T-helper 2 cell treated with Interferon-gamma antibody and Interleukin-4, amounts not matched to agents 5 μg/mL and 100 μg/mL, for 36 hours (primary cell): ENCODE measurements at regions not wholly inside any gene's neighbourhood (a gene's known extent, or its start where the extent isn't known, plus 50 kb on each side); places are given as distances from the start of the nearest gene placed in this dataset.
A peak's percentile ranks its signal among the peaks of the same experiment; 100 is the strongest.

Experiments used
- DNase-seq: peaks from one replicate; pipeline ENCODE4 v3.0.0; 2021; ENCODE audit warnings: low spot score
- H3K27ac Mint-ChIP-seq: one replicate; pipeline ENCODE4 v1.8.0; 2021; ENCODE audit warnings: mild to moderate bottlenecking, mixed read lengths
- H3K27me3 Mint-ChIP-seq: one replicate; pipeline ENCODE4 v1.8.0; 2021; ENCODE audit warnings: low read depth, mixed read lengths
- H3K36me3 Mint-ChIP-seq: one replicate; pipeline ENCODE4 v1.8.0; 2021; ENCODE audit warnings: low read depth, mixed read lengths
- H3K4me1 Mint-ChIP-seq: one replicate; pipeline ENCODE4 v1.8.0; 2021; ENCODE audit warnings: low read depth, mixed read lengths
- H3K4me3 Mint-ChIP-seq: one replicate; pipeline ENCODE4 v1.8.0; 2022; ENCODE audit warnings: mild to moderate bottlenecking, moderate library complexity, mixed read lengths
- H3K9me3 Mint-ChIP-seq: one replicate; pipeline ENCODE4 v1.8.0; 2021; ENCODE audit warnings: mixed read lengths

GRCh38 chr2:8149985-8150539 lies 531.8 kb upstream of the ID2 start:
- Mint-ChIP-seq H3K4me3 (no peak overlapping the region), H3K27me3 (no peaks in the 10 kb centered on the region), H3K9me3 (peaks cover 3% of the 10 kb centered on the region), H3K4me1 (peaks cover 22% of the 10 kb centered on the region), H3K36me3 (peaks cover 2% of the 10 kb centered on the region), H3K27ac (no peak overlapping the region)
- no peak for DNase-seq

GRCh38 chr2:8151888-8152287 lies 530.0 kb upstream of the ID2 start:
- DNase-seq, result no peak
- H3K27me3 Mint-ChIP-seq, result no peaks in the 10 kb centered on the region
- peaks cover 26% of the 10 kb centered on the region for H3K4me1 Mint-ChIP-seq
- no peak overlapping the region for H3K4me3 Mint-ChIP-seq
- no peak overlapping the region for H3K27ac Mint-ChIP-seq
- peaks cover 3% of the 10 kb centered on the region for H3K36me3 Mint-ChIP-seq
- H3K9me3 Mint-ChIP-seq, result peaks cover 16% of the 10 kb centered on the region

GRCh38 chr2:8152392-8153257 lies 529.2 kb upstream of the ID2 start:
- Mint-ChIP-seq H3K27ac (no peak overlapping the region), H3K4me1 (peaks cover 26% of the 10 kb centered on the region), H3K36me3 (peaks cover 3% of the 10 kb centered on the region), H3K4me3 (no peak overlapping the region), H3K9me3 (peaks cover 21% of the 10 kb centered on the region), H3K27me3 (no peaks in the 10 kb centered on the region)
- DNase-seq, result no peak

- H3K4me1 Mint-ChIP-seq, result peaks cover 24% of the 10 kb centered on the region
- no peak overlapping the region for H3K4me3 Mint-ChIP-seq
- peaks cover 26% of the 10 kb centered on the region for H3K9me3 Mint-ChIP-seq
- no peak for DNase-seq
- no peaks in the 10 kb centered on the region for H3K27me3 Mint-ChIP-seq
- no peak overlapping the region for H3K27ac Mint-ChIP-seq
- H3K36me3 Mint-ChIP-seq, result peaks cover 3% of the 10 kb centered on the region
Observed at GRCh38 chr2:8153258-8153718, 528.6 kb upstream of the ID2 start.

- Mint-ChIP-seq H3K4me1 (peaks cover 15% of the 10 kb centered on the region), H3K4me3 (no peak overlapping the region), H3K27ac (no peak overlapping the region), H3K36me3 (peaks cover 3% of the 10 kb centered on the region), H3K27me3 (no peaks in the 10 kb centered on the region), H3K9me3 (peaks cover 26% of the 10 kb centered on the region)
- DNase-seq, result no peak
Observed at GRCh38 chr2:8154270-8154669, 527.6 kb upstream of the ID2 start.

GRCh38 chr2:8154936-8155335 lies 526.9 kb upstream of the ID2 start:
- peak overlapping the region; percentile 59 for H3K27ac Mint-ChIP-seq
- H3K27me3 Mint-ChIP-seq, result no peaks in the 10 kb centered on the region
- H3K4me1 Mint-ChIP-seq, result peaks cover 15% of the 10 kb centered on the region
- H3K36me3 Mint-ChIP-seq, result peaks cover 3% of the 10 kb centered on the region
- H3K4me3 Mint-ChIP-seq, result no peak overlapping the region
- peak; percentile 69 for DNase-seq
- peaks cover 26% of the 10 kb centered on the region for H3K9me3 Mint-ChIP-seq

GRCh38 chr2:8157621-8158430 lies 524.0 kb upstream of the ID2 start:
- no peak overlapping the region for H3K4me3 Mint-ChIP-seq
- H3K27me3 Mint-ChIP-seq, result no peaks in the 10 kb centered on the region
- peaks cover 3% of the 10 kb centered on the region for H3K36me3 Mint-ChIP-seq
- no peak overlapping the region for H3K27ac Mint-ChIP-seq
- peaks cover 12% of the 10 kb centered on the region for H3K4me1 Mint-ChIP-seq
- peaks cover 26% of the 10 kb centered on the region for H3K9me3 Mint-ChIP-seq
- DNase-seq, result no peak

- Mint-ChIP-seq H3K4me3 (no peak overlapping the region), H3K4me1 (peaks cover 12% of the 10 kb centered on the region), H3K27ac (no peak overlapping the region), H3K27me3 (no peaks in the 10 kb centered on the region), H3K9me3 (peaks cover 26% of the 10 kb centered on the region), H3K36me3 (peaks cover 3% of the 10 kb centered on the region)
- no peak for DNase-seq
Observed at GRCh38 chr2:8158711-8159110, 523.1 kb upstream of the ID2 start.

- H3K27me3 Mint-ChIP-seq, result no peaks in the 10 kb centered on the region
- no peak for DNase-seq
- H3K27ac Mint-ChIP-seq, result no peak overlapping the region
- H3K36me3 Mint-ChIP-seq, result peaks cover 3% of the 10 kb centered on the region
- peaks cover 30% of the 10 kb centered on the region for H3K9me3 Mint-ChIP-seq
- H3K4me1 Mint-ChIP-seq, result peaks cover 8% of the 10 kb centered on the region
- H3K4me3 Mint-ChIP-seq, result no peak overlapping the region
Observed at GRCh38 chr2:8159211-8159965, 522.5 kb upstream of the ID2 start.

- Mint-ChIP-seq H3K4me1 (peaks cover 4% of the 10 kb centered on the region), H3K4me3 (no peak overlapping the region), H3K9me3 (peaks cover 31% of the 10 kb centered on the region), H3K27ac (no peak overlapping the region), H3K27me3 (no peaks in the 10 kb centered on the region), H3K36me3 (peaks cover 1% of the 10 kb centered on the region)
- no peak for DNase-seq
Observed at GRCh38 chr2:8159966-8160603, 521.8 kb upstream of the ID2 start.

- no peak overlapping the region for H3K27ac Mint-ChIP-seq
- no peak overlapping the region for H3K4me3 Mint-ChIP-seq
- H3K4me1 Mint-ChIP-seq, result no peaks in the 10 kb centered on the region
- DNase-seq, result no peak
- no peaks in the 10 kb centered on the region for H3K36me3 Mint-ChIP-seq
- H3K9me3 Mint-ChIP-seq, result peaks cover 23% of the 10 kb centered on the region
- no peaks in the 10 kb centered on the region for H3K27me3 Mint-ChIP-seq
Observed at GRCh38 chr2:8160959-8161358, 520.9 kb upstream of the ID2 start.

GRCh38 chr2:8162552-8162951 lies 519.3 kb upstream of the ID2 start:
- no peaks in the 10 kb centered on the region for H3K27me3 Mint-ChIP-seq
- peaks cover 14% of the 10 kb centered on the region for H3K9me3 Mint-ChIP-seq
- H3K4me1 Mint-ChIP-seq, result no peaks in the 10 kb centered on the region
- no peak overlapping the region for H3K4me3 Mint-ChIP-seq
- H3K27ac Mint-ChIP-seq, result no peak overlapping the region
- DNase-seq, result no peak
- no peaks in the 10 kb centered on the region for H3K36me3 Mint-ChIP-seq

GRCh38 chr2:8165550-8165949 lies 516.3 kb upstream of the ID2 start:
- Mint-ChIP-seq H3K9me3 (peaks cover 9% of the 10 kb centered on the region), H3K4me3 (no peak overlapping the region), H3K27ac (no peak overlapping the region), H3K36me3 (no peaks in the 10 kb centered on the region), H3K4me1 (peaks cover 4% of the 10 kb centered on the region), H3K27me3 (no peaks in the 10 kb centered on the region)
- no peak for DNase-seq
